NCI-H2029 treated with DMSO at 0.1 percent for 48 hours (cell line): ENCODE measurements at regions not wholly inside any gene's neighbourhood (a gene's known extent, or its start where the extent isn't known, plus 50 kb on each side); places are given as distances from the start of the nearest gene placed in this dataset.

Experiments used
- DNase-seq: peaks from one replicate; lab custom pipeline; 2025; lab: John Stamatoyannopoulos, UW

- peak; percentile 62 for DNase-seq
Observed at GRCh38 chr6:19465256-19465655, 371.9 kb upstream of the ID4 start.

GRCh38 chr6:19465760-19466159, 371.4 kb upstream of the ID4 start:
- peak; percentile 66 for DNase-seq

- DNase-seq, result no peak
Observed at GRCh38 chr6:19470333-19470732, 366.8 kb upstream of the ID4 start.

- DNase-seq, result no peak
Observed at GRCh38 chr6:19472153-19472552, 365.0 kb upstream of the ID4 start.

- no peak for DNase-seq
Observed at GRCh38 chr6:19472850-19473249, 364.3 kb upstream of the ID4 start.

- DNase-seq, result no peak
Observed at GRCh38 chr6:19477563-19477962, 359.6 kb upstream of the ID4 start.

GRCh38 chr6:19478273-19478672, 358.9 kb upstream of the ID4 start:
- no peak for DNase-seq

- DNase-seq, result no peak
Observed at GRCh38 chr6:19478992-19479391, 358.2 kb upstream of the ID4 start.

- no peak for DNase-seq
Observed at GRCh38 chr6:19479551-19479950, 357.6 kb upstream of the ID4 start.

- peak; percentile 43 for DNase-seq
Observed at GRCh38 chr6:19492636-19493405, 344.3 kb upstream of the ID4 start.

- no peak for DNase-seq
Observed at GRCh38 chr6:19501737-19502245, 335.4 kb upstream of the ID4 start.

GRCh38 chr6:19502301-19502700, 334.9 kb upstream of the ID4 start:
- DNase-seq, result no peak

GRCh38 chr6:19515939-19516338, 321.2 kb upstream of the ID4 start:
- no peak for DNase-seq

GRCh38 chr6:19519941-19520340, 317.2 kb upstream of the ID4 start:
- DNase-seq, result no peak

- no peak for DNase-seq
Observed at GRCh38 chr6:19524366-19525186, 312.6 kb upstream of the ID4 start.

- DNase-seq, result no peak
Observed at GRCh38 chr6:19525673-19526072, 311.5 kb upstream of the ID4 start.

- DNase-seq, result no peak
Observed at GRCh38 chr6:19530188-19530587, 307.0 kb upstream of the ID4 start.

GRCh38 chr6:19535351-19535750, 301.8 kb upstream of the ID4 start:
- peak; percentile 98 for DNase-seq

- peak; percentile 14 for DNase-seq
Observed at GRCh38 chr6:19536838-19537237, 300.3 kb upstream of the ID4 start.

GRCh38 chr6:19538096-19538495, 299.1 kb upstream of the ID4 start:
- peak; percentile 97 for DNase-seq

GRCh38 chr6:19547507-19547906, 289.7 kb upstream of the ID4 start:
- DNase-seq, result no peak

GRCh38 chr6:19549109-19549508, 288.1 kb upstream of the ID4 start:
- no peak for DNase-seq

- no peak for DNase-seq
Observed at GRCh38 chr6:19550380-19550779, 286.8 kb upstream of the ID4 start.
